ENCODE measurements at regions not wholly inside any gene's neighbourhood (a gene's known extent, or its start where the extent isn't known, plus 50 kb on each side); places are given as distances from the start of the nearest gene placed in this dataset.
"Not testable (repeated sequence)": the region's sequence is repeated elsewhere in the genome, so short reads cannot be mapped to it uniquely, and the experiment has no call there.

- CTCF ChIA-PET: no interaction called here
- peaks cover 95% of the 10 kb centered on the region for H3K9me3 Mint-ChIP-seq
- peaks cover 93% of the 10 kb centered on the region for H3K36me3 Mint-ChIP-seq
- H3K4me3 Mint-ChIP-seq: no peak overlapping the region
- POLR2A ChIA-PET: no interaction called here
- H3K4me1 Mint-ChIP-seq: no peaks in the 10 kb centered on the region
- ATAC-seq: no peak
- peaks cover 47% of the 10 kb centered on the region for H3K27me3 Mint-ChIP-seq (ENCODE audit: low read depth)
- DNase-seq (ENCODE audit: low spot score): no peak
- TF ChIP-seq ZNF416 (CRISPR knock-in tag; IDR thresholded peaks at IDR 0.05) (no peak), NFYB (CRISPR knock-in tag; conservative IDR thresholded peaks at IDR 0.05; ENCODE audit: low read depth) (no peak), NR1H2 (CRISPR knock-in tag; IDR thresholded peaks at IDR 0.05) (no peak), SMAD3 (CRISPR knock-in tag; IDR thresholded peaks at IDR 0.05; ENCODE audit: borderline replicate concordance) (no peak), HMGXB4 (CRISPR knock-in tag; IDR thresholded peaks at IDR 0.05) (no peak), IRF1 (CRISPR knock-in tag; IDR thresholded peaks at IDR 0.05) (no peak), MXD4 (CRISPR knock-in tag; IDR thresholded peaks at IDR 0.05; ENCODE audit: borderline replicate concordance) (no peak)
- TF ChIP-seq, protein P1, sequence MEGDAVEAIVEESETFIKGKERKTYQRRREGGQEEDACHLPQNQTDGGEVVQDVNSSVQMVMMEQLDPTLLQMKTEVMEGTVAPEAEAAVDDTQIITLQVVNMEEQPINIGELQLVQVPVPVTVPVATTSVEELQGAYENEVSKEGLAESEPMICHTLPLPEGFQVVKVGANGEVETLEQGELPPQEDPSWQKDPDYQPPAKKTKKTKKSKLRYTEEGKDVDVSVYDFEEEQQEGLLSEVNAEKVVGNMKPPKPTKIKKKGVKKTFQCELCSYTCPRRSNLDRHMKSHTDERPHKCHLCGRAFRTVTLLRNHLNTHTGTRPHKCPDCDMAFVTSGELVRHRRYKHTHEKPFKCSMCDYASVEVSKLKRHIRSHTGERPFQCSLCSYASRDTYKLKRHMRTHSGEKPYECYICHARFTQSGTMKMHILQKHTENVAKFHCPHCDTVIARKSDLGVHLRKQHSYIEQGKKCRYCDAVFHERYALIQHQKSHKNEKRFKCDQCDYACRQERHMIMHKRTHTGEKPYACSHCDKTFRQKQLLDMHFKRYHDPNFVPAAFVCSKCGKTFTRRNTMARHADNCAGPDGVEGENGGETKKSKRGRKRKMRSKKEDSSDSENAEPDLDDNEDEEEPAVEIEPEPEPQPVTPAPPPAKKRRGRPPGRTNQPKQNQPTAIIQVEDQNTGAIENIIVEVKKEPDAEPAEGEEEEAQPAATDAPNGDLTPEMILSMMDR (IDR thresholded peaks at IDR 0.05): no peak
- no peak overlapping the region for H3K27ac Mint-ChIP-seq
These were observed 1524.4 kb upstream of the TPTE start for GRCh38 chr21:8997011-8997440.

DNA sequence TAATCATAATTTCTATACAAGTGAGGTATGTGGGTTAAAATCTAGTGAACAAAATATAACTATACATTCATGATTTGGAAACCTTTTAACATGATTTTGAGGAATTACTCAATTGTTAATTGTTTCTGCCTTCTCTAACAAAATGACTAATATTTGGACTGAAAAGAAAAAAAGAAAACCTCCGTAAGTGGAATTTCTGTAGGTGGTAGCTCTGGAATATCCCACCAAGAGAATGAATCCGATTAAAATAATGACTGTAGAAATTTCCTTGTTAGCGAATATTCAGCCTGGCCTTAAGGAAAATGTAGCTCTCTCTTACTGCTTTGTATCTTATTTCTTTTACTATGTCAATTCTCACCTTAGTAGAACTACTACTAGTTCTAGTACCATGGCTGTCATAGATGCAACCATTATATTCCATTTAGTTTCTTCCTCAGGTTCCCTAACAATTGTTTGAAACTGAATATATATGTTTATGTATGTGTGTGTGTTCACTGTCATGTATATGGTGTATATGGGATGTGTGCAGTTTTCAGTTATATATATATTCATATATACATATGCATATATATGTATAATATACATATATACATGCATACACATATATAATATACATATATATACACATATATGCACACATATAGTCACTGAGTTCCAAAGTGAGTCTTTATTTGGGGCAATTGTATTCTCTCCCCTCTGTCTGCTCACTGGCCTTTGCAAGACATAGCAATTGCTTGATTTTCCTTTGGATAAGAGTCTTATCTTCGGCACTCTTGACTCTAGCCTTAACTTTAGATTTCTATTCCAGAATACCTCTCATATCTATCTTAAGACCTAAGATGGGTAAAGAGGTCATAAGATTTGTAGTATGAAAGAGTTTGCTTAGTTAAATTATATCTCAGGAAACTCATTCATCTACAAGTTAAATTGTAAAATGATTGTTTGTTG, 1523.7 kb upstream of the TPTE start:
- H3K4me1 Mint-ChIP-seq; DNase-seq (ENCODE audit: low spot score); ATAC-seq; H3K27ac Mint-ChIP-seq; CTCF ChIA-PET; POLR2A ChIA-PET; H3K4me3 Mint-ChIP-seq: not testable (repeated sequence)
- Mint-ChIP-seq H3K27me3 (ENCODE audit: low read depth) (peaks cover 45% of the 10 kb centered on the region), H3K9me3 (peaks cover 95% of the 10 kb centered on the region), H3K36me3 (peaks cover 92% of the 10 kb centered on the region)

- ATAC-seq; CTCF ChIA-PET; DNase-seq (ENCODE audit: low spot score); H3K27ac Mint-ChIP-seq; H3K4me3 Mint-ChIP-seq; H3K4me1 Mint-ChIP-seq; POLR2A ChIA-PET: not testable (repeated sequence)
- Mint-ChIP-seq H3K9me3 (peaks cover 92% of the 10 kb centered on the region), H3K36me3 (peaks cover 90% of the 10 kb centered on the region), H3K27me3 (ENCODE audit: low read depth) (peaks cover 42% of the 10 kb centered on the region)
These were observed 1522.9 kb upstream of the TPTE start for GRCh38 chr21:8998480-8998879.

GRCh38 chr21:8998946-8999681, 1522.3 kb upstream of the TPTE start:
- CTCF ChIA-PET: no interaction called here
- H3K4me1 Mint-ChIP-seq: no peaks in the 10 kb centered on the region

GRCh38 chr21:9000132-9000531, 1521.3 kb upstream of the TPTE start:
- H3K4me1 Mint-ChIP-seq; POLR2A ChIA-PET; DNase-seq (ENCODE audit: low spot score); H3K4me3 Mint-ChIP-seq; H3K27ac Mint-ChIP-seq; ATAC-seq; CTCF ChIA-PET: not testable (repeated sequence)
- Mint-ChIP-seq H3K27me3 (ENCODE audit: low read depth) (peaks cover 43% of the 10 kb centered on the region), H3K36me3 (peaks cover 88% of the 10 kb centered on the region), H3K9me3 (peaks cover 92% of the 10 kb centered on the region)

More at GRCh38 chr21:8998946-8999681, 1522.3 kb upstream of the TPTE start:
- no peak for TF ChIP-seq OVOL2 (CRISPR knock-in tag; IDR thresholded peaks at IDR 0.05; ENCODE audit: borderline replicate concordance)
- TF ChIP-seq ATF3 (CRISPR knock-in tag; conservative IDR thresholded peaks at IDR 0.05): no peak
- no peak for TF ChIP-seq TCF7 (CRISPR knock-in tag; IDR thresholded peaks at IDR 0.05; ENCODE audit: low read depth)
- TF ChIP-seq NFATC4 (CRISPR knock-in tag; IDR thresholded peaks at IDR 0.05): no peak
- TF ChIP-seq, protein P2, sequence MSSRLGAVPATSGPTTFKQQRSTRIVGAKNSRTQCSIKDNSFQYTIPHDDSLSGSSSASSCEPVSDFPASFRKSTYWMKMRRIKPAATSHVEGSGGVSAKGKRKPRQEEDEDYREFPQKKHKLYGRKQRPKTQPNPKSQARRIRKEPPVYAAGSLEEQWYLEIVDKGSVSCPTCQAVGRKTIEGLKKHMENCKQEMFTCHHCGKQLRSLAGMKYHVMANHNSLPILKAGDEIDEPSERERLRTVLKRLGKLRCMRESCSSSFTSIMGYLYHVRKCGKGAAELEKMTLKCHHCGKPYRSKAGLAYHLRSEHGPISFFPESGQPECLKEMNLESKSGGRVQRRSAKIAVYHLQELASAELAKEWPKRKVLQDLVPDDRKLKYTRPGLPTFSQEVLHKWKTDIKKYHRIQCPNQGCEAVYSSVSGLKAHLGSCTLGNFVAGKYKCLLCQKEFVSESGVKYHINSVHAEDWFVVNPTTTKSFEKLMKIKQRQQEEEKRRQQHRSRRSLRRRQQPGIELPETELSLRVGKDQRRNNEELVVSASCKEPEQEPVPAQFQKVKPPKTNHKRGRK (CRISPR knock-in tag; IDR thresholded peaks at IDR 0.05; ENCODE audit: borderline replicate concordance): no peak
- no peak for TF ChIP-seq TP53 (CRISPR knock-in tag; IDR thresholded peaks at IDR 0.05)
- TF ChIP-seq ATF1 (CRISPR knock-in tag; IDR thresholded peaks at IDR 0.05): no peak
- no peak for TF ChIP-seq RELA (CRISPR knock-in tag; IDR thresholded peaks at IDR 0.05; ENCODE audit: borderline replicate concordance)
- H3K36me3 Mint-ChIP-seq: peaks cover 90% of the 10 kb centered on the region
- H3K4me3 Mint-ChIP-seq: no peak overlapping the region
- H3K27me3 Mint-ChIP-seq (ENCODE audit: low read depth): peaks cover 41% of the 10 kb centered on the region
- peaks cover 92% of the 10 kb centered on the region for H3K9me3 Mint-ChIP-seq
- H3K27ac Mint-ChIP-seq: no peak overlapping the region
- no peak for DNase-seq (ENCODE audit: low spot score)
- no peak for ATAC-seq
- POLR2A ChIA-PET: no interaction called here

All from WTC11 (cell line).